Astrocyte (in vitro differentiated cells and primary cell): ENCODE measurements at regions not wholly inside any gene's neighbourhood (a gene's known extent, or its start where the extent isn't known, plus 50 kb on each side); places are given as distances from the start of the nearest gene placed in this dataset.

Experiments
- CTCF ChIP-seq: IDR thresholded peaks from 2 replicates; pipeline ENCODE4 v1.5.1; 2011; ENCODE audit warnings: low read depth, mild to moderate bottlenecking, inconsistent platforms, low read length, moderate library complexity; ENCODE audit not compliant: insufficient read depth
- EZH2 ChIP-seq: IDR thresholded peaks from 2 replicates; pipeline ENCODE4 v1.6.1; 2012; ENCODE audit warnings: mild to moderate bottlenecking, low read length, inconsistent platforms; ENCODE audit not compliant: insufficient read depth

DNA sequence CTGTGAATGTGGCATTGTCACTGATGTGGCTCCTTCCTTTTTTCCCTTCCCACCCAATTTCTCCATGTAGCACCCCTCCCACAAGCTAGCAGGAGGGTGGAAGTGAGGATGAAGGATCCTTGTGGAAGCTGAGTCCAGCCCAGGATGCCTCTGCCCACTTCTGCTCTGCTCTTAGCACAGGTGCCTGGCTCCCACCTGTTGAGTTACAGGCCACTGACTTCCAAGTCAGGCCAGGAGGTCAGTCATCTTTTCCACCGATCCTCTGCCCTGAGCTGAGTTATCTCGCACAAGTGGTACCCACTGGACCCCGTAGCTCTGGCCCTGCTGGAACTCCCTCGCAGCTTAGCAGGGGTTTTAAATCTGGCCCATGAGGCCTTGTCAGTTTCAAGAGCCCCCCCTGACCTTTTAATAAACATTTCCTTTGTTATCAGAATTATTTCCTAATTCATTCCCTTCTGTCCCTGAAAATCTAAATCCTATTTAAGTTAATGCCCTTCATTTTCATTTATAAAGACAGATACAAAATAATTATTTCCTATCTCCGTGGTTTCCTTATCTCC lies 125.3 kb upstream of the CADM1 start:
- no peak for TF ChIP-seq CTCF
- no peak for TF ChIP-seq EZH2
